CD4-positive, alpha-beta T cell treated with Interleukin-17A for 1 hour (primary cell): ENCODE measurements at regions not wholly inside any gene's neighbourhood (a gene's known extent, or its start where the extent isn't known, plus 50 kb on each side); places are given as distances from the start of the nearest gene placed in this dataset.
"Not testable (repeated sequence)": the region's sequence is repeated elsewhere in the genome, so short reads cannot be mapped to it uniquely, and the experiment has no call there.

Source experiments
- DNase-seq: peaks from one replicate; pipeline ENCODE4 v3.0.0-alpha.2; 2020

- no peak for DNase-seq
Observed at GRCh38 chr10:42988517-42989395, 88.1 kb upstream of the RET start.

GRCh38 chr10:42989481-42989921, 87.4 kb upstream of the RET start:
- no peak for DNase-seq

GRCh38 chr10:42990016-42990720, 86.7 kb upstream of the RET start:
- DNase-seq: no peak

- DNase-seq: no peak
Observed at GRCh38 chr10:42990721-42991441, 86.0 kb upstream of the RET start.

- no peak for DNase-seq
Observed at GRCh38 chr10:42991442-42992098, 85.3 kb upstream of the RET start.

GRCh38 chr10:42992156-42992956, 84.5 kb upstream of the RET start:
- no peak for DNase-seq

GRCh38 chr10:42992957-42993390, 83.9 kb upstream of the RET start:
- no peak for DNase-seq

GRCh38 chr10:42994909-42995308, 82.0 kb upstream of the RET start:
- DNase-seq: not testable (repeated sequence)

GRCh38 chr10:42995537-42995936, 81.3 kb upstream of the RET start:
- no peak for DNase-seq

- DNase-seq: no peak
Observed at GRCh38 chr10:42996588-42996987, 80.3 kb upstream of the RET start.

- no peak for DNase-seq
Observed at GRCh38 chr10:42997151-42997848, 79.6 kb upstream of the RET start.

GRCh38 chr10:42997849-42998165, 79.1 kb upstream of the RET start:
- DNase-seq: no peak

GRCh38 chr10:42998481-42999384, 78.1 kb upstream of the RET start:
- no peak for DNase-seq

- DNase-seq: no peak
Observed at GRCh38 chr10:42999385-43000020, 77.4 kb upstream of the RET start.

- DNase-seq: no peak
Observed at GRCh38 chr10:43000021-43000411, 76.9 kb upstream of the RET start.

- DNase-seq: no peak
Observed at GRCh38 chr10:43000651-43001426, 76.0 kb upstream of the RET start.

GRCh38 chr10:43001427-43001795, 75.5 kb upstream of the RET start:
- no peak for DNase-seq

GRCh38 chr10:43002596-43002995, 74.3 kb upstream of the RET start:
- DNase-seq: no peak

GRCh38 chr10:43006490-43006889, 70.4 kb upstream of the RET start:
- no peak for DNase-seq
